ENCODE measurements at regions not wholly inside any gene's neighbourhood (a gene's known extent, or its start where the extent isn't known, plus 50 kb on each side); places are given as distances from the start of the nearest gene placed in this dataset.

GRCh38 chr7:81506609-81507008 is 263.2 kb downstream of the HGF start:
- H3K36me3 ChIP-seq = no peaks in the 10 kb centered on the region
- no peaks in the 10 kb centered on the region for H3K9me3 ChIP-seq
- no peak overlapping the region for H3K27ac ChIP-seq
- DNase-seq = no peak
- H3K4me3 ChIP-seq = no peak overlapping the region
- TF ChIP-seq, protein P1, sequence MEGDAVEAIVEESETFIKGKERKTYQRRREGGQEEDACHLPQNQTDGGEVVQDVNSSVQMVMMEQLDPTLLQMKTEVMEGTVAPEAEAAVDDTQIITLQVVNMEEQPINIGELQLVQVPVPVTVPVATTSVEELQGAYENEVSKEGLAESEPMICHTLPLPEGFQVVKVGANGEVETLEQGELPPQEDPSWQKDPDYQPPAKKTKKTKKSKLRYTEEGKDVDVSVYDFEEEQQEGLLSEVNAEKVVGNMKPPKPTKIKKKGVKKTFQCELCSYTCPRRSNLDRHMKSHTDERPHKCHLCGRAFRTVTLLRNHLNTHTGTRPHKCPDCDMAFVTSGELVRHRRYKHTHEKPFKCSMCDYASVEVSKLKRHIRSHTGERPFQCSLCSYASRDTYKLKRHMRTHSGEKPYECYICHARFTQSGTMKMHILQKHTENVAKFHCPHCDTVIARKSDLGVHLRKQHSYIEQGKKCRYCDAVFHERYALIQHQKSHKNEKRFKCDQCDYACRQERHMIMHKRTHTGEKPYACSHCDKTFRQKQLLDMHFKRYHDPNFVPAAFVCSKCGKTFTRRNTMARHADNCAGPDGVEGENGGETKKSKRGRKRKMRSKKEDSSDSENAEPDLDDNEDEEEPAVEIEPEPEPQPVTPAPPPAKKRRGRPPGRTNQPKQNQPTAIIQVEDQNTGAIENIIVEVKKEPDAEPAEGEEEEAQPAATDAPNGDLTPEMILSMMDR (IDR thresholded peaks at IDR 0.05) = no peak
- no peak for TF ChIP-seq POLR2A (IDR thresholded peaks at IDR 0.05)
- H3K27me3 ChIP-seq = no peaks in the 10 kb centered on the region
- no peaks in the 10 kb centered on the region for H3K4me1 ChIP-seq

GRCh38 chr7:81503771-81504170 is 266.1 kb downstream of the HGF start:
- no peak overlapping the region for H3K4me3 ChIP-seq
- H3K36me3 ChIP-seq = no peaks in the 10 kb centered on the region
- no peak overlapping the region for H3K27ac ChIP-seq
- H3K9me3 ChIP-seq = no peaks in the 10 kb centered on the region
- TF ChIP-seq, protein P1 (IDR thresholded peaks at IDR 0.05) = no peak
- TF ChIP-seq POLR2A (IDR thresholded peaks at IDR 0.05) = no peak
- DNase-seq = no peak
- no peaks in the 10 kb centered on the region for H3K27me3 ChIP-seq
- H3K4me1 ChIP-seq = no peaks in the 10 kb centered on the region

- TF ChIP-seq, protein P1 (IDR thresholded peaks at IDR 0.05) = no peak
- no peak for TF ChIP-seq POLR2A (IDR thresholded peaks at IDR 0.05)
- H3K9me3 ChIP-seq = no peaks in the 10 kb centered on the region
These were observed 266.5 kb downstream of the HGF start for GRCh38 chr7:81503336-81503735.

GRCh38 chr7:81501220-81501619 is 268.6 kb downstream of the HGF start:
- no peaks in the 10 kb centered on the region for H3K27me3 ChIP-seq
- DNase-seq = no peak
- no peak overlapping the region for H3K4me3 ChIP-seq
- no peaks in the 10 kb centered on the region for H3K9me3 ChIP-seq
- H3K36me3 ChIP-seq = no peaks in the 10 kb centered on the region
- TF ChIP-seq, protein P1 (IDR thresholded peaks at IDR 0.05) = no peak
- no peak for TF ChIP-seq POLR2A (IDR thresholded peaks at IDR 0.05)
- no peaks in the 10 kb centered on the region for H3K4me1 ChIP-seq
- no peak overlapping the region for H3K27ac ChIP-seq

More at GRCh38 chr7:81503336-81503735, 266.5 kb downstream of the HGF start:
- Histone ChIP-seq H3K27me3 (no peaks in the 10 kb centered on the region), H3K4me3 (no peak overlapping the region), H3K36me3 (no peaks in the 10 kb centered on the region), H3K4me1 (no peaks in the 10 kb centered on the region), H3K27ac (no peak overlapping the region)
- no peak for DNase-seq

DNA sequence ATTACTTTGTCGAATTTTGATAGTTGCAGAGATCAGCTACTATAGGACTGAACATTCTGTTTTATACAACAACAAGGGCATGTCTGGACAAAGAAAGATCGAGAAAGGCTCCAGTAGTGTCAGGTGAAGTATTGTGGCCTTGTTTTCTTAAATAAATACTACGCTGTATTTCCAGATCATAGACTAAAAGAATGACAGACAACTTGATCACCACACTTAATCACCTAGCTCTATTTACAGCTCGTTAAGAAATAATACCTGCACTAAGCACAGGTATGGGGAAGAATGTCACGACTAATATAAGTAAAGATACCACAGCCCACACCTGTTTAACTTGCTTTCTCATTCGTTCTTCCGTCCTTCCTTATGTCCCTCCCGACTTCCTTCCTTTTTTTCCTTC is 269.2 kb downstream of the HGF start:
- Histone ChIP-seq H3K27ac (no peak overlapping the region), H3K27me3 (no peaks in the 10 kb centered on the region), H3K4me3 (no peak overlapping the region), H3K36me3 (no peaks in the 10 kb centered on the region), H3K4me1 (no peaks in the 10 kb centered on the region), H3K9me3 (no peaks in the 10 kb centered on the region)
- no peak for TF ChIP-seq POLR2A (IDR thresholded peaks at IDR 0.05)
- TF ChIP-seq, protein P1 (IDR thresholded peaks at IDR 0.05) = no peak
- DNase-seq = no peak
